Esophagus squamous epithelium (tissue), 4 donors: ENCODE measurements at regions not wholly inside any gene's neighbourhood (a gene's known extent, or its start where the extent isn't known, plus 50 kb on each side); places are given as distances from the start of the nearest gene placed in this dataset.

Experiments
- POLR2A ChIP-seq, 4 donors: fragments of 450-650 bp; IDR thresholded peaks; one replicate each; pipeline ENCODE4 v1.6.1; 2017; ENCODE audit warnings: antibody characterized with exemption in 4 of 4, mild to moderate bottlenecking in 4 of 4, moderate library complexity in 3 of 4
- TF ChIP-seq, protein P1 (sequence below), 6 experiments: fragments of 450-650 bp in 4 of 6; fragments of 200-600 bp in 2 of 6; sonication (generic) in 2 of 6; IDR thresholded peaks; one replicate each; pipeline ENCODE4 v1.5.1; 2016 to 2019; ENCODE audit warnings: antibody characterized with exemption in 6 of 6, mild to moderate bottlenecking in 4 of 6, moderate library complexity in 4 of 6

DNA sequence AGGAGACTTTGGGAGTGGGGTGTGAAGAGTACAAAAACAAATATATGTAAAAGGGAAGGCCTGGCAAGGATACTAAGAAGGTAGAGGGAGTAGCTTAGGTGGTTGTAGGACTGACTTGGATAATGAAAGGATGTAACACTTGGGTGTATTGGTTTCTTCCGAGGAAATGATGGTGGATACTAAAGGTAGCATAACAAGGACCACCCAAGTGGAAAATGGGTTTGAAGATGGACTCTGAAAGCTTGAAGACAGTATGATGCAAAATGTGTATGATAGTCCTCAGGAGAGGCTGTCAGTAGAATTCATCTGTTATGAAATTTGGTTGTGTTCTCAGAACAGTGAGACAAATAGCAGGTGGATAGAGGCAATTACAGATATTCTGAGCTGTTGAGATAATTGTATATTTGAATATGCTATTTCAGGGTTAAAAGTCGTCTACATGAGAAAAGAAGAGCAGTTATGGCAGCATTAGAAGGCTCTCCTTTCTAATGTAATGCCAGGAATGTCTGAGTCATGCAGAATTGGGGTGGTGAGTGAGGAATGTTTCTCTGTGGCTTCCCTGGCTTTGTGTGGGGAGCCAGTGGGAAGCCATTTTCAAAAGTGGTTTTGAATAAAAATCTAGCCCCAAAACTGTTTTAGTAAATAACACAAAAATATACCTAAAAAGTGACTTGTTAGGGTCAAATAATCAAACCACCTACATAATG is 75.6 kb downstream of the FHIP1A start:
- TF ChIP-seq, protein P1, sequence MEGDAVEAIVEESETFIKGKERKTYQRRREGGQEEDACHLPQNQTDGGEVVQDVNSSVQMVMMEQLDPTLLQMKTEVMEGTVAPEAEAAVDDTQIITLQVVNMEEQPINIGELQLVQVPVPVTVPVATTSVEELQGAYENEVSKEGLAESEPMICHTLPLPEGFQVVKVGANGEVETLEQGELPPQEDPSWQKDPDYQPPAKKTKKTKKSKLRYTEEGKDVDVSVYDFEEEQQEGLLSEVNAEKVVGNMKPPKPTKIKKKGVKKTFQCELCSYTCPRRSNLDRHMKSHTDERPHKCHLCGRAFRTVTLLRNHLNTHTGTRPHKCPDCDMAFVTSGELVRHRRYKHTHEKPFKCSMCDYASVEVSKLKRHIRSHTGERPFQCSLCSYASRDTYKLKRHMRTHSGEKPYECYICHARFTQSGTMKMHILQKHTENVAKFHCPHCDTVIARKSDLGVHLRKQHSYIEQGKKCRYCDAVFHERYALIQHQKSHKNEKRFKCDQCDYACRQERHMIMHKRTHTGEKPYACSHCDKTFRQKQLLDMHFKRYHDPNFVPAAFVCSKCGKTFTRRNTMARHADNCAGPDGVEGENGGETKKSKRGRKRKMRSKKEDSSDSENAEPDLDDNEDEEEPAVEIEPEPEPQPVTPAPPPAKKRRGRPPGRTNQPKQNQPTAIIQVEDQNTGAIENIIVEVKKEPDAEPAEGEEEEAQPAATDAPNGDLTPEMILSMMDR (IDR thresholded peaks at IDR 0.05): no peak
- TF ChIP-seq POLR2A (IDR thresholded peaks at IDR 0.05): no peak
